ENCODE measurements at regions not wholly inside any gene's neighbourhood (a gene's known extent, or its start where the extent isn't known, plus 50 kb on each side); places are given as distances from the start of the nearest gene placed in this dataset.

- DNase-seq (ENCODE audit: insufficient read length) (no peak), FAIRE-seq (no peak)
- TF ChIP-seq POLR2A (IDR thresholded peaks at IDR 0.05; ENCODE audit: low read depth, low read length) = no peak
- TF ChIP-seq POLR2AphosphoS5 (IDR thresholded peaks at IDR 0.05; ENCODE audit: low read depth, low read length) = no peak
- TF ChIP-seq TAF1 (IDR thresholded peaks at IDR 0.05; ENCODE audit: borderline replicate concordance, low read depth, low read length) = no peak
Measured at GRCh38 chr13:43990021-43990420, 110.3 kb downstream of the LACC1 start.

GRCh38 chr13:43990829-43991228, 111.1 kb downstream of the LACC1 start:
- no peak for FAIRE-seq
- no peak for DNase-seq (ENCODE audit: insufficient read length)
- no peak for TF ChIP-seq TAF1 (IDR thresholded peaks at IDR 0.05; ENCODE audit: borderline replicate concordance, low read depth, low read length)
- TF ChIP-seq POLR2A (IDR thresholded peaks at IDR 0.05; ENCODE audit: low read depth, low read length) = no peak
- no peak for TF ChIP-seq POLR2AphosphoS5 (IDR thresholded peaks at IDR 0.05; ENCODE audit: low read depth, low read length)

GRCh38 chr13:43991773-43992201, 112.1 kb downstream of the LACC1 start:
- TF ChIP-seq TAF1 (IDR thresholded peaks at IDR 0.05; ENCODE audit: borderline replicate concordance, low read depth, low read length) = no peak
- no peak for TF ChIP-seq POLR2AphosphoS5 (IDR thresholded peaks at IDR 0.05; ENCODE audit: low read depth, low read length)
- no peak for TF ChIP-seq POLR2A (IDR thresholded peaks at IDR 0.05; ENCODE audit: low read depth, low read length)
- no peak for DNase-seq (ENCODE audit: insufficient read length)
- FAIRE-seq = no peak

GRCh38 chr13:43992211-43992610, 112.5 kb downstream of the LACC1 start:
- FAIRE-seq = no peak
- DNase-seq (ENCODE audit: insufficient read length) = no peak
- TF ChIP-seq TAF1 (IDR thresholded peaks at IDR 0.05; ENCODE audit: borderline replicate concordance, low read depth, low read length) (no peak), POLR2A (IDR thresholded peaks at IDR 0.05; ENCODE audit: low read depth, low read length) (no peak), POLR2AphosphoS5 (IDR thresholded peaks at IDR 0.05; ENCODE audit: low read depth, low read length) (no peak)

GRCh38 chr13:43994999-43995859, 115.5 kb downstream of the LACC1 start:
- TF ChIP-seq TAF1 (IDR thresholded peaks at IDR 0.05; ENCODE audit: borderline replicate concordance, low read depth, low read length) (no peak), POLR2AphosphoS5 (IDR thresholded peaks at IDR 0.05; ENCODE audit: low read depth, low read length) (no peak), POLR2A (IDR thresholded peaks at IDR 0.05; ENCODE audit: low read depth, low read length) (no peak)
- no peak for DNase-seq (ENCODE audit: insufficient read length)
- FAIRE-seq = no peak

- no peak for TF ChIP-seq POLR2A (IDR thresholded peaks at IDR 0.05; ENCODE audit: low read depth, low read length)
- no peak for TF ChIP-seq POLR2AphosphoS5 (IDR thresholded peaks at IDR 0.05; ENCODE audit: low read depth, low read length)
- no peak for TF ChIP-seq TAF1 (IDR thresholded peaks at IDR 0.05; ENCODE audit: borderline replicate concordance, low read depth, low read length)
- no peak for DNase-seq (ENCODE audit: insufficient read length)
Measured at GRCh38 chr13:43996221-43996620, 116.5 kb downstream of the LACC1 start.

GRCh38 chr13:44003481-44003880, 123.8 kb downstream of the LACC1 start:
- no peak for DNase-seq (ENCODE audit: insufficient read length)
- TF ChIP-seq TAF1 (IDR thresholded peaks at IDR 0.05; ENCODE audit: borderline replicate concordance, low read depth, low read length) (no peak), POLR2AphosphoS5 (IDR thresholded peaks at IDR 0.05; ENCODE audit: low read depth, low read length) (no peak), POLR2A (IDR thresholded peaks at IDR 0.05; ENCODE audit: low read depth, low read length) (no peak)
- FAIRE-seq = no peak

More at GRCh38 chr13:43996221-43996620, 116.5 kb downstream of the LACC1 start:
- FAIRE-seq = no peak

- no peak for TF ChIP-seq POLR2AphosphoS5 (IDR thresholded peaks at IDR 0.05; ENCODE audit: low read depth, low read length)
- no peak for TF ChIP-seq POLR2A (IDR thresholded peaks at IDR 0.05; ENCODE audit: low read depth, low read length)
- TF ChIP-seq TAF1 (IDR thresholded peaks at IDR 0.05; ENCODE audit: borderline replicate concordance, low read depth, low read length) = no peak
- FAIRE-seq (no peak), DNase-seq (ENCODE audit: insufficient read length) (no peak)
Measured at GRCh38 chr13:44004878-44005277, 125.2 kb downstream of the LACC1 start.

- FAIRE-seq (no peak), DNase-seq (ENCODE audit: insufficient read length) (no peak)
- TF ChIP-seq POLR2A (IDR thresholded peaks at IDR 0.05; ENCODE audit: low read depth, low read length) = no peak
- TF ChIP-seq POLR2AphosphoS5 (IDR thresholded peaks at IDR 0.05; ENCODE audit: low read depth, low read length) = no peak
- TF ChIP-seq TAF1 (IDR thresholded peaks at IDR 0.05; ENCODE audit: borderline replicate concordance, low read depth, low read length) = no peak
Measured at GRCh38 chr13:44007451-44007850, 127.7 kb downstream of the LACC1 start.

GRCh38 chr13:44011036-44011435, 131.3 kb downstream of the LACC1 start:
- no peak for DNase-seq (ENCODE audit: insufficient read length)
- no peak for FAIRE-seq
- TF ChIP-seq POLR2AphosphoS5 (IDR thresholded peaks at IDR 0.05; ENCODE audit: low read depth, low read length) (no peak), POLR2A (IDR thresholded peaks at IDR 0.05; ENCODE audit: low read depth, low read length) (no peak), TAF1 (IDR thresholded peaks at IDR 0.05; ENCODE audit: borderline replicate concordance, low read depth, low read length) (no peak)

GRCh38 chr13:44012910-44013757, 133.4 kb downstream of the LACC1 start:
- TF ChIP-seq POLR2A (IDR thresholded peaks at IDR 0.05; ENCODE audit: low read depth, low read length) (no peak), TAF1 (IDR thresholded peaks at IDR 0.05; ENCODE audit: borderline replicate concordance, low read depth, low read length) (no peak), POLR2AphosphoS5 (IDR thresholded peaks at IDR 0.05; ENCODE audit: low read depth, low read length) (no peak)
- FAIRE-seq (no peak), DNase-seq (ENCODE audit: insufficient read length) (no peak)

Data from GM12892 (cell line).